ENCODE measurements at regions not wholly inside any gene's neighbourhood (a gene's known extent, or its start where the extent isn't known, plus 50 kb on each side); places are given as distances from the start of the nearest gene placed in this dataset.
"Not testable (repeated sequence)": the region's sequence is repeated elsewhere in the genome, so short reads cannot be mapped to it uniquely, and the experiment has no call there.

DNA sequence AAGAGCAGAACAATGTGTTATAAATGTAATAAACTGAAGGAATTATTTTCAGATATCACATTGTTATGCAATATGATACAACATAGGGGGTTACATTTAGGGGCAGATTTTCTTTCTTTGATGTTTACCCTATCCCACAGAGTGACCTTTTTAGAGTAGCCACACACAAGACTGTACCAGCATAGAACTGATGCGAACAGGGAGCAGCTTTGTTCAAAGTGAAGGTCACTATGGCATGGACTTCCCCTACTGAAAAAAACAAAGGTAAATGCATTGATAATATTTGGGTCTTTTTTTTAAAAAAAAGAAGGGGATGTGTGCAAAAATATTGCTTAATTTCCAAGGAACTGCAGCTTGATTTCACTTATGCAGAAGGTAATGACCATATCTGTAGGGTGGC is 1354.9 kb downstream of the SUCLG1 start:
- no peak overlapping the region for H3K4me3 ChIP-seq (ENCODE audit: control insufficient read depth, low read depth, low read length)
- no peak for DNase-seq (ENCODE audit: low read depth)
- TF ChIP-seq, protein P1, sequence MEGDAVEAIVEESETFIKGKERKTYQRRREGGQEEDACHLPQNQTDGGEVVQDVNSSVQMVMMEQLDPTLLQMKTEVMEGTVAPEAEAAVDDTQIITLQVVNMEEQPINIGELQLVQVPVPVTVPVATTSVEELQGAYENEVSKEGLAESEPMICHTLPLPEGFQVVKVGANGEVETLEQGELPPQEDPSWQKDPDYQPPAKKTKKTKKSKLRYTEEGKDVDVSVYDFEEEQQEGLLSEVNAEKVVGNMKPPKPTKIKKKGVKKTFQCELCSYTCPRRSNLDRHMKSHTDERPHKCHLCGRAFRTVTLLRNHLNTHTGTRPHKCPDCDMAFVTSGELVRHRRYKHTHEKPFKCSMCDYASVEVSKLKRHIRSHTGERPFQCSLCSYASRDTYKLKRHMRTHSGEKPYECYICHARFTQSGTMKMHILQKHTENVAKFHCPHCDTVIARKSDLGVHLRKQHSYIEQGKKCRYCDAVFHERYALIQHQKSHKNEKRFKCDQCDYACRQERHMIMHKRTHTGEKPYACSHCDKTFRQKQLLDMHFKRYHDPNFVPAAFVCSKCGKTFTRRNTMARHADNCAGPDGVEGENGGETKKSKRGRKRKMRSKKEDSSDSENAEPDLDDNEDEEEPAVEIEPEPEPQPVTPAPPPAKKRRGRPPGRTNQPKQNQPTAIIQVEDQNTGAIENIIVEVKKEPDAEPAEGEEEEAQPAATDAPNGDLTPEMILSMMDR (IDR thresholded peaks at IDR 0.05; ENCODE audit: control insufficient read depth, insufficient read depth, low read depth, low read length, missing control alignments) = no peak

DNA sequence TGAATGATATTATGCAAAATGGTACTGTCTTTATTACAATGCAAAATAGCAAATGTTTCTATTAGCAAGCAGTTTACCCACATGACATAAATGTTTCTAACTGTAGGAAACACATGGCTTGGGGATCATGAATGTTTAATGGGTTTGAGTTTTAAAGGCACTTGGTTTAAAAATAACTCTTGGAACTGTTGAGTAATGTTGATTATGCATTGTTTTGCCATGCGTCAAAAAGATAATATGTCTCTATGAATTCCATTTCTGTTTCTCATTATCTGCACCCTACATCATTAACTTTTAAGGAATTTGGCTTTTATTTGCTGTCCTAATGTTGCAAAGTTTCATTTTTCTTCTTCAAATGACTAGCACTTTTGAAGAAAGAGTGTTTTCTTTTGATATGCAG is 1355.5 kb downstream of the SUCLG1 start:
- DNase-seq (ENCODE audit: low read depth) = peak; percentile 87
- no peak overlapping the region for H3K4me3 ChIP-seq (ENCODE audit: control insufficient read depth, low read depth, low read length)
- TF ChIP-seq, protein P1 (IDR thresholded peaks at IDR 0.05; ENCODE audit: control insufficient read depth, insufficient read depth, low read depth, low read length, missing control alignments) = no peak

DNA sequence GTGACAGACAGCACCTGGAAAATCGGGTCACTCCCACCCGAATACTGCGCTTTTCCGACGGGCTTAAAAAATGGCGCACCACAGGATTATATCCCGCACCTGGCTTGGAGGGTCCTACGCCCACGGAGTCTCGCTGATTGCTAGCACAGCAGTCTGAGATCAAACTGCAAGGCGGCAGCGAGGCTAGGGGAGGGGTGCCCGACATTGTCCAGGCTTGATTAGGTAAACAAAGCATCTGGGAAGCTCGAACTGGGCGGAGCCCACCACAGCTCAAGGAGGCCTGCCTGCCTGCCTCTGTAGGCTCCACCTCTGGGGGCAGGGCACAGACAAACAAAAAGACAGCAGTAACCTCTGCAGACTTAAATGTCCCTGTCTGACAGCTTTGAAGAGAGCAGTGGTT is 1370.0 kb downstream of the SUCLG1 start:
- DNase-seq (ENCODE audit: low read depth) = not testable (repeated sequence)

DNA sequence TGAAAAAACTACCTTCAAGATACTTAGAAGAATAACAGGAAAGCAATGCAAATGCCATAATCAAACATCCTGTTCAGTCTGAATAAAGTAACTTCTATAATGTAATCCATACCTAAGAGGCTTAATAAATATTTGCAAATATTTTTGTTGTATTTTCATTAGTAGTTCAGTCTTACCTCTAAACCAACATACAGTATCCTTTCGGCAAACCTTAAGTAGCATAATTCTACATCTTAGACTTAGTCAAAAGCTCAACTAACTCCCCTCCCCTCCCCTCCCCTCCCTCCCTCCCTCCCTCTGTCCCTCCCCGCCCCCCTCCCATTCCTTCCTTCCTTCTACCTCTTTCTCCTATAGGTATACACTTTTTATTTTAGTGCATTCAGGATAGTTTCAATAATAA is 1373.2 kb downstream of the SUCLG1 start:
- H3K4me3 ChIP-seq (ENCODE audit: control insufficient read depth, low read depth, low read length) = no peak overlapping the region
- TF ChIP-seq, protein P1 (IDR thresholded peaks at IDR 0.05; ENCODE audit: control insufficient read depth, insufficient read depth, low read depth, low read length, missing control alignments) = no peak
- DNase-seq (ENCODE audit: low read depth) = no peak

More for the DNA sequence above, 1370.0 kb downstream of the SUCLG1 start:
- H3K4me3 ChIP-seq (ENCODE audit: control insufficient read depth, low read depth, low read length) = not testable (repeated sequence)

DNA sequence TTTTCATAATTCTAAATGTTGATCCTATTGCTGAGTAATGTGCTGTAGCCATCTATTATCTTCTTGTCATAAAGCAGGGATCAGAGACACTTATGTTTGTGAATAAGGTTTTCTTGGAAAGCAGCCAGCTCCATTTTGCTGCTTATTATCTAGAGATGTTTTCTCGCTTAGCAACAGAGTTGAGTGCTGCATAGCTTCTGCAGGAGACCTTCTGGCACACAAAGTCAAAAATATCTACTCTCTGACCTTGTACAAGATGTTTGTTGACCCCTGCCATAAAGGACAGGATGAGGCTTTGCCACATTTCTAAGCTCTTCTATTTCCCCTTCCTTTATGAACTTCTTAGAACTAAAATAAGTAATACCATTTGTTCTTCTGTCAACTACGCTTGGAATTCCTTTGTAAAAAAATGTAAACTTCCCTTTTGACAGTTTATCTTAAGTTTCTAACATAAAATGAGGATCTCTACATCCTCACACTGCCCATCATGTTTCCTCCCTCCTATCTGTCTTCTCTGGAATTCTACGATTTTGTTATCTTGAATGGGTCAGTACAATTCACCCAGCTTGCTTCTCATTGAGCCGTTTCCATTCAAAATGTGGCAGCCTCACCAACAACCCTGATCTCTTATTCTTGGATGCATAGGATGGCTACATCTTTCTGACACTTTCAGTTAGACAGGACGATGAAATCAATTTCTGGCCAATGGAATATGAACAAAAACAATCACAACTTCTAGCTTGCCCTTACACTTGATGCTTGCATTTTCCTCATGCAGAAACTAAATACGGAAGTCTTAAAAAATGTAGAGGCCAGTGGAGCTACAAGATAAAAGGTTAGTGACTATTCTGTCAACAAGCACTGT is 1377.0 kb downstream of the SUCLG1 start:
- TF ChIP-seq, protein P1 (IDR thresholded peaks at IDR 0.05; ENCODE audit: control insufficient read depth, insufficient read depth, low read depth, low read length, missing control alignments) = no peak
- DNase-seq (ENCODE audit: low read depth) = no peak
- H3K4me3 ChIP-seq (ENCODE audit: control insufficient read depth, low read depth, low read length) = no peak overlapping the region

DNA sequence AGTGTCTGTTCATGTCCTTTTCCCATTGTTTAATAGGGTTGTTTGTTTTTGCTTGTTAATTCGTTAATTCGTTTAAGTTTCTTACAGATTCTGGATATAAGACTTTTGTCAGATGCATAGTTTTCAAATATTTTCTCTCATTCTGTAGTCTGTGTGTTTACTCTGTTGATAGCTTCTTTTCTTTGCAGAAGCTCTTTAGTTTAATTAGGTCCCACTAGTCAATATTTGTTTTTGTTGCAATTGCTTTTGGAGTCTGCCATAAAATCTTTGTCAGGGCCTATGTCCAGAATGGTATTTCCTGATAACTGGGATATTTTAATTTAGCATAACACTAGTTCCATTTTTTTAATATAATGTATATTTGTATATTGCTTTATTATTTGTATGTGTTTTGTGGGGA is 1380.1 kb downstream of the SUCLG1 start:
- no peak for DNase-seq (ENCODE audit: low read depth)
- TF ChIP-seq, protein P1 (IDR thresholded peaks at IDR 0.05; ENCODE audit: control insufficient read depth, insufficient read depth, low read depth, low read length, missing control alignments) = no peak
- H3K4me3 ChIP-seq (ENCODE audit: control insufficient read depth, low read depth, low read length) = no peak overlapping the region

DNA sequence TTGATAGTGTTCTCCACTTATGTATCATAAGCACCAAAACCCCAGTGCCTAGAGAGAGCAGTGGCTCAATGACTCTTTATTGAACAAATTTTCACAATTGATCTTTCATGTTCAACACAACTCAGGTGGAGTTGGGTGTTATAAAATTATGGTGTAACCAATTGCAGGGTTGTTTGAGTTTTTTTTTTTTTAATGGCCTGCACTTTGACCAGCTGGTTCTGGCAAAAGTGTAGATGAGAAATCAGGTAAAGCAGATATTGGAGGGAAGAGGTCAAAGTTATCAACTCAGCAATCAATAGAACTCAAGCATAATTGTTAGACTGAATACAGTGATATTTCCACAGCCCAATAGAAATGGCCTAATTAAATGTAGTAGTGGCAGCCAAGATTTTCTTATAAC is 1386.3 kb downstream of the SUCLG1 start:
- no peak for DNase-seq (ENCODE audit: low read depth)
- H3K4me3 ChIP-seq (ENCODE audit: control insufficient read depth, low read depth, low read length) = no peak overlapping the region
- TF ChIP-seq, protein P1 (IDR thresholded peaks at IDR 0.05; ENCODE audit: control insufficient read depth, insufficient read depth, low read depth, low read length, missing control alignments) = no peak
